ENCODE measurements at regions not wholly inside any gene's neighbourhood (a gene's known extent, or its start where the extent isn't known, plus 50 kb on each side); places are given as distances from the start of the nearest gene placed in this dataset.

DNA sequence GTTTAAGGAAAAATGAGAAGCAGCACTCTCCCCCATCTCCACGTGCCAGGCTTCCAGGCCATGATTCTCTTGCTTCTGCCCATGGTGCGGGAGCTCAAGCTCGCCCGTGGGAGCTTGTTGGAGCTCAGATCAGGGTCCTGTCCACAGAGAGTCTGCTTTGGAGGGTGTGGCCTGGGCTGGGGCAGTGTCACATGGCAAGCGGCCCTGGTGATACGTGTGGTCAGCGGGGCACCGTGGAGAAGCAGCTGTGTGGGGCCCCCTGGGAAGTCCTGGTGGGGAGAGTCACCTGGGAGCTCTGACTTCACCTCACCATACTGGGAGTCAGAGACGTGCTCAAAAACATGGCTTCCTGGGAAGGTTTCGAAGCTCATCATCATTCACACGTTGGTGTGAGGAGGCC lies 275.3 kb downstream of the GADD45G start:
- H3K36me3 ChIP-seq = no peaks in the 10 kb centered on the region
- no peaks in the 10 kb centered on the region for H3K9me3 ChIP-seq (ENCODE audit: low read depth)
- no peaks in the 10 kb centered on the region for H3K27me3 ChIP-seq
- DNase-seq (ENCODE audit: low read depth in 1 of 2, low spot score in 1 of 2) = no peak
- peaks cover 6% of the 10 kb centered on the region for H3K4me1 ChIP-seq (ENCODE audit: low read depth)
- H3K27ac ChIP-seq = no peak overlapping the region
- TF ChIP-seq, protein P1, sequence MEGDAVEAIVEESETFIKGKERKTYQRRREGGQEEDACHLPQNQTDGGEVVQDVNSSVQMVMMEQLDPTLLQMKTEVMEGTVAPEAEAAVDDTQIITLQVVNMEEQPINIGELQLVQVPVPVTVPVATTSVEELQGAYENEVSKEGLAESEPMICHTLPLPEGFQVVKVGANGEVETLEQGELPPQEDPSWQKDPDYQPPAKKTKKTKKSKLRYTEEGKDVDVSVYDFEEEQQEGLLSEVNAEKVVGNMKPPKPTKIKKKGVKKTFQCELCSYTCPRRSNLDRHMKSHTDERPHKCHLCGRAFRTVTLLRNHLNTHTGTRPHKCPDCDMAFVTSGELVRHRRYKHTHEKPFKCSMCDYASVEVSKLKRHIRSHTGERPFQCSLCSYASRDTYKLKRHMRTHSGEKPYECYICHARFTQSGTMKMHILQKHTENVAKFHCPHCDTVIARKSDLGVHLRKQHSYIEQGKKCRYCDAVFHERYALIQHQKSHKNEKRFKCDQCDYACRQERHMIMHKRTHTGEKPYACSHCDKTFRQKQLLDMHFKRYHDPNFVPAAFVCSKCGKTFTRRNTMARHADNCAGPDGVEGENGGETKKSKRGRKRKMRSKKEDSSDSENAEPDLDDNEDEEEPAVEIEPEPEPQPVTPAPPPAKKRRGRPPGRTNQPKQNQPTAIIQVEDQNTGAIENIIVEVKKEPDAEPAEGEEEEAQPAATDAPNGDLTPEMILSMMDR (IDR thresholded peaks at IDR 0.05; ENCODE audit: low read depth, low read length) = no peak
- H3K4me3 ChIP-seq = no peak overlapping the region

DNA sequence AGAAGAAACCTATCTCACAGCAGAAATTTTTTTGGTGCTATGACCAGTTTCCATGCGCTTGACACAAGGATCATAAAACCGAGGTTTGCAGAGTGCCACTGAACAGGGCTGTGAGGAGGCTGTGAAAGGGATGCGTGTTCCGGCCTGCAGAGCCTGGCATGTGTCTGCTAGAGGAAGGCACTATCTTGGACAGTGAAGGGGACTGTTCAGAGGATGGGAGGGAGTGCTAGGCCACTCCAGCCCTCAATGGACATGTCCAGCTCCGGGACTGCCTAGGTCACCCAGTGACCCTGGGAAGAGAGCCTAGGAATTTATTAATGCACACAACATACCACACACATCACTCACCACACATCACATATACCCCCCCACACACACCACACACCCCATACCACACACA lies 275.9 kb downstream of the GADD45G start:
- Histone ChIP-seq H3K9me3 (ENCODE audit: low read depth) (no peaks in the 10 kb centered on the region), H3K36me3 (no peaks in the 10 kb centered on the region), H3K4me1 (ENCODE audit: low read depth) (peaks cover under 1% of the 10 kb centered on the region), H3K4me3 (no peak overlapping the region), H3K27ac (no peak overlapping the region), H3K27me3 (no peaks in the 10 kb centered on the region)
- TF ChIP-seq, protein P1 (IDR thresholded peaks at IDR 0.05; ENCODE audit: low read depth, low read length) = no peak
- no peak for DNase-seq (ENCODE audit: low read depth in 1 of 2, low spot score in 1 of 2)

DNA sequence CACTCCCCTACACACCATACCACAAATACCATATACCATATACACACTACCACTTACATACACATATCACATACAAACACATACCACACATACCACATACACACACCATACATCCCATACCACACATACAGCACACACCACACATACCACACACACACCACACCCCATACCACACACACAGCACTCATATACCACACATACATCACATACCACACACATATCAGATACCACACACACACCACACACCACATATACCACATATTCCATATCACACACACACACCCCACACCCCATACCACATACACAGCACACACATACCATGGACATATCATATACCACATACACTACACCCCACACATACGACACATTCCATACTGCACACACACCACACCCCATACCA lies 276.6 kb downstream of the GADD45G start:
- DNase-seq (ENCODE audit: low read depth in 1 of 2, low spot score in 1 of 2) = no peak
- H3K27me3 ChIP-seq = no peaks in the 10 kb centered on the region
- peaks cover 2% of the 10 kb centered on the region for H3K4me1 ChIP-seq (ENCODE audit: low read depth)
- H3K9me3 ChIP-seq (ENCODE audit: low read depth) = no peaks in the 10 kb centered on the region
- TF ChIP-seq, protein P1 (IDR thresholded peaks at IDR 0.05; ENCODE audit: low read depth, low read length) = no peak
- no peak overlapping the region for H3K4me3 ChIP-seq
- H3K36me3 ChIP-seq = no peaks in the 10 kb centered on the region
- H3K27ac ChIP-seq = no peak overlapping the region

DNA sequence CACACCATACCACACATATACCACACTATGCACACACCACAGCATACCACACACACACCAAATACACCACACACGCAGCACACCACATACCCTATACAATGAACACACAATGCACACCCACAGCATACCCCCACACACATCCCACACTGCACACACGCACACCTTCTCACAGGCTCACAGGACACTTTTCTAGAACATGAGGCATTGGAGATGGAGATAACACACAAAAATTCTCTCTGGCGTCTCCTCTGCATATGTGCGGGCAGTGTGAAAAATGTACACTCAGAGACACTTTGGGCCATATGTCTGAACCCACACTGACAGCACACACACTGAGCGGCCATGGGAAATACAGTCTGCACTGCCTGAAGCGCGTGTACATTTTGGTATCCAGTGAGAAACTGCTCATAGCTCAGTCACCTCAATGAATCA lies 278.1 kb downstream of the GADD45G start:
- H3K27me3 ChIP-seq = no peaks in the 10 kb centered on the region

DNA sequence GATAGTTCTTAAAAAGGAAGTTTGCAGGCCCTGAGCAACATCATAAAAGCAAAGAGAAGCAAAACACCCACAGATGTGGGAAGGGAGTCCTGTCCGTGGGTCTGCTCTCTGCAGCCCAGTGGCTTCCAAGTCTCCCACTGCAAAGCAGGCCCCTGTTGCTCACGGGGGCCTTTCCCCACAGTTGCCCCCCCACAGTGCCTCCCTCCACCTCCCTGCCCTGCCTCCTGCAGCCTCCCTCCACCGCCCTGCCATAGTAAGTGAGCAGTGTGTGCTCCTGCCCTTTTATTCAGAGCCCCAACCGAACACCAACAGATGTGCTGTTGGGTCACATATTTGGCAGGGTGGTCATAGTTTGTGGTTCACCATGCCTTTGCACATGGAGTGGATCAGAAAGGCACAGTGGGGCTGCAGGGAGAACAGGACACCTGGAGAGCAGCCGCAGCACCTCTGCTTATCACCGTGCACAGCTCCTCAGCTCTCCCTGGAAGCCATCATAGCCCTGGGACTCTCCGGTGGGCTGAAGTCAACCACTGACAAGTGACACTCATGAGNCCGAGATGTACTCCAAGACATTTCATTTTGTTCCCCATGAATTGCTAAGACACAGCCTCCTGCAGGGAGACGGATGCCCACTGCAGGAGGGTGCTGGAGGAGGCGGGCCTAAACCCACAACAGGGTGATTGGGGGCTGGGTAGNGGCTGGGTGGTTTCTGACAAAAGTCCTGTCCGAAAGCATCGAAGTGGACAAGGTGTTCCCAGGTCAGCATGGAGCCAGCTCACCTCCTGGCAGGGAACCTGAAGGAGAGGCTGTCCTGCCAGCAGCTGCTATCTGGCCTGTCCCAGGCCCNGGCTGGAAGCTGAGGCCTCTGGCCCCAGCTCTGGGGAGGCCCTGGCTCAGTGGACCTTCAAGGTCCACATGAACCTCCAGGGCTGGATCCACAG lies 278.9 kb downstream of the GADD45G start:
- no peak overlapping the region for H3K4me3 ChIP-seq
- H3K4me1 ChIP-seq (ENCODE audit: low read depth) = peaks cover 5% of the 10 kb centered on the region
- no peak overlapping the region for H3K27ac ChIP-seq

More for the DNA sequence above, 278.1 kb downstream of the GADD45G start:
- TF ChIP-seq, protein P1 (IDR thresholded peaks at IDR 0.05; ENCODE audit: low read depth, low read length) = no peak
- Histone ChIP-seq H3K4me3 (no peak overlapping the region), H3K9me3 (ENCODE audit: low read depth) (no peaks in the 10 kb centered on the region), H3K36me3 (no peaks in the 10 kb centered on the region), H3K4me1 (ENCODE audit: low read depth) (peaks cover 5% of the 10 kb centered on the region), H3K27ac (no peak overlapping the region)
- DNase-seq (ENCODE audit: low read depth in 1 of 2, low spot score in 1 of 2) = no peak

More for the DNA sequence above, 278.9 kb downstream of the GADD45G start:
- Histone ChIP-seq H3K27me3 (no peaks in the 10 kb centered on the region), H3K36me3 (no peaks in the 10 kb centered on the region), H3K9me3 (ENCODE audit: low read depth) (no peaks in the 10 kb centered on the region)
- TF ChIP-seq, protein P1 (IDR thresholded peaks at IDR 0.05; ENCODE audit: low read depth, low read length) = no peak
- no peak for DNase-seq (ENCODE audit: low read depth in 1 of 2, low spot score in 1 of 2)

Data from cardiac muscle cell (in vitro differentiated cells and primary cell).